ENCODE measurements at regions not wholly inside any gene's neighbourhood (a gene's known extent, or its start where the extent isn't known, plus 50 kb on each side); places are given as distances from the start of the nearest gene placed in this dataset.
"Not testable (repeated sequence)": the region's sequence is repeated elsewhere in the genome, so short reads cannot be mapped to it uniquely, and the experiment has no call there.

GRCh38 chr10:47599657-47600056 is 76.2 kb upstream of the AGAP9 start:
- not testable (repeated sequence) for H3K4me3 Mint-ChIP-seq; H3K4me1 Mint-ChIP-seq; H3K27me3 Mint-ChIP-seq (ENCODE audit: low read depth, poor library complexity); H3K27ac Mint-ChIP-seq; H3K9me3 Mint-ChIP-seq; H3K36me3 Mint-ChIP-seq (ENCODE audit: low read depth); DNase-seq

GRCh38 chr10:47593805-47594204 is 70.4 kb upstream of the AGAP9 start:
- not testable (repeated sequence) for H3K27me3 Mint-ChIP-seq (ENCODE audit: low read depth, poor library complexity); H3K36me3 Mint-ChIP-seq (ENCODE audit: low read depth); H3K4me1 Mint-ChIP-seq

DNA sequence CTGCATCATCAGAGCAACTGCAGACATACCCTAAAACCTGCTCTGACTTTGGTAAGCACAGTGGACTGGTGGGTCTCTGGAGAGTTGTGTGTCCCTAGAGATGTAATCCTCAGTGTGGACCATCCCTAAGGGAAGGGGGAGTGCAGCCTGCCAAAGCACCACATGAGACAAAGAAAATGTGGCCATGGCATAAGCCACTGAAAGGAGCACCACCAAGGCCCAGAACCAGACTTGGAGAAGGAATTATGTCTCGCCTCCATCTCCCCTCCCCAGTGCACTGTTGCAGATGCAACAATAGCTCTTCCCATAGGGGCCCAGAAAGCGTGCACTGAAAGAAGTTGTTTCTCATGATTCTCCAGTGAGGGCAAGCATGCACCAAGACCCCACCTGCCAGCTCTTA is 69.7 kb upstream of the AGAP9 start:
- not testable (repeated sequence) for H3K27me3 Mint-ChIP-seq (ENCODE audit: low read depth, poor library complexity); H3K9me3 Mint-ChIP-seq; DNase-seq; H3K4me1 Mint-ChIP-seq; H3K27ac Mint-ChIP-seq; H3K36me3 Mint-ChIP-seq (ENCODE audit: low read depth); H3K4me3 Mint-ChIP-seq

More at GRCh38 chr10:47593805-47594204, 70.4 kb upstream of the AGAP9 start:
- not testable (repeated sequence) for DNase-seq, H3K9me3 Mint-ChIP-seq, H3K27ac Mint-ChIP-seq, H3K4me3 Mint-ChIP-seq

GRCh38 chr10:47590956-47591355 is 67.5 kb upstream of the AGAP9 start:
- H3K27ac Mint-ChIP-seq = not testable (repeated sequence)

GRCh38 chr10:47590534-47590933 is 67.1 kb upstream of the AGAP9 start:
- not testable (repeated sequence) for H3K27me3 Mint-ChIP-seq (ENCODE audit: low read depth, poor library complexity); H3K27ac Mint-ChIP-seq; DNase-seq; H3K9me3 Mint-ChIP-seq; H3K4me1 Mint-ChIP-seq; H3K4me3 Mint-ChIP-seq; H3K36me3 Mint-ChIP-seq (ENCODE audit: low read depth)

More at GRCh38 chr10:47590956-47591355, 67.5 kb upstream of the AGAP9 start:
- H3K4me3 Mint-ChIP-seq; H3K36me3 Mint-ChIP-seq (ENCODE audit: low read depth); H3K4me1 Mint-ChIP-seq; H3K27me3 Mint-ChIP-seq (ENCODE audit: low read depth, poor library complexity); DNase-seq; H3K9me3 Mint-ChIP-seq: not testable (repeated sequence)

DNA sequence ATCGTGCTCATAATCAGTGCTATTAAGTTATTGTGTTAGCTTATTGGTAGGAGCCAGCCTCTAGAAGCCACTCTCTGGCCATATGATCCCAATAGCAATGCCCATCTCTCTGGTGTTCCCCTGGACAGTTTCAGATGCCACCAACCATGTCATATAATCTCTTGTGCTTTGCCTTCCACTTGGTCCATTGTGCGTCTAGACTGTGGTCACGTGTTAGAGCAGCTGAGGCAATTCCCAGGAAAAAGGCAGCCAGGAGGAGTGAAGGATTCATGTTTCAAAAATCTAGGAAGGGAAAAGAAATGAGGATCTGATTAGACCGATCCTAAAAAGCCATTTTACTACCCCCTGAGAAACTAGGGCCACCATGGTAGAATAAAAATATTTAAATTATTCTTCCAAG is 58.6 kb upstream of the AGAP9 start:
- not testable (repeated sequence) for H3K27me3 Mint-ChIP-seq (ENCODE audit: low read depth, poor library complexity); H3K9me3 Mint-ChIP-seq; H3K27ac Mint-ChIP-seq; DNase-seq; H3K36me3 Mint-ChIP-seq (ENCODE audit: low read depth); H3K4me1 Mint-ChIP-seq; H3K4me3 Mint-ChIP-seq

- not testable (repeated sequence) for H3K4me3 Mint-ChIP-seq; H3K9me3 Mint-ChIP-seq; H3K4me1 Mint-ChIP-seq; DNase-seq; H3K27ac Mint-ChIP-seq; H3K36me3 Mint-ChIP-seq (ENCODE audit: low read depth); H3K27me3 Mint-ChIP-seq (ENCODE audit: low read depth, poor library complexity)
Measured at GRCh38 chr10:47580063-47580462, 56.6 kb upstream of the AGAP9 start.

DNA sequence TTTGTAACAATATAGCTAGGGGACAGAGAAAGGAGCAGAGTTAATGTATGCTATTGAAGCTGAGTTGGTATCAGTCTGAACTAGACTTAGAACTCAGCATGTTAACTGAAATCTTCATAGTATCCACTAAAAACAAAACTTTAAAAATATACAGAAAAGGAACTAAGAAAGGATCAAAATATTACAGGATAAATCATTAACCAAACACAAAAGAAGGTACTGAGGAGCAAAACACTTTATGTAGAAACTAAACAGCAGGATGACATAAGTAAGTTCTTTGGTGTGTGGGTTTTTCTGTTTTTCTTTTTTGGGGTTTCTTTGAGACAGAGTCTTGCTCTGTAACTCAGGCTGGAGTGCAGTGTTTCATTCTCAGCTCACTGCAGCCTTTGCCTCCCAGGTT is 55.1 kb upstream of the AGAP9 start:
- not testable (repeated sequence) for H3K27ac Mint-ChIP-seq; DNase-seq; H3K27me3 Mint-ChIP-seq (ENCODE audit: low read depth, poor library complexity); H3K36me3 Mint-ChIP-seq (ENCODE audit: low read depth); H3K4me3 Mint-ChIP-seq; H3K9me3 Mint-ChIP-seq; H3K4me1 Mint-ChIP-seq

Measured in nephron progenitor cell (in vitro differentiated cells).